ENCODE measurements at regions not wholly inside any gene's neighbourhood (a gene's known extent, or its start where the extent isn't known, plus 50 kb on each side); places are given as distances from the start of the nearest gene placed in this dataset.

DNA sequence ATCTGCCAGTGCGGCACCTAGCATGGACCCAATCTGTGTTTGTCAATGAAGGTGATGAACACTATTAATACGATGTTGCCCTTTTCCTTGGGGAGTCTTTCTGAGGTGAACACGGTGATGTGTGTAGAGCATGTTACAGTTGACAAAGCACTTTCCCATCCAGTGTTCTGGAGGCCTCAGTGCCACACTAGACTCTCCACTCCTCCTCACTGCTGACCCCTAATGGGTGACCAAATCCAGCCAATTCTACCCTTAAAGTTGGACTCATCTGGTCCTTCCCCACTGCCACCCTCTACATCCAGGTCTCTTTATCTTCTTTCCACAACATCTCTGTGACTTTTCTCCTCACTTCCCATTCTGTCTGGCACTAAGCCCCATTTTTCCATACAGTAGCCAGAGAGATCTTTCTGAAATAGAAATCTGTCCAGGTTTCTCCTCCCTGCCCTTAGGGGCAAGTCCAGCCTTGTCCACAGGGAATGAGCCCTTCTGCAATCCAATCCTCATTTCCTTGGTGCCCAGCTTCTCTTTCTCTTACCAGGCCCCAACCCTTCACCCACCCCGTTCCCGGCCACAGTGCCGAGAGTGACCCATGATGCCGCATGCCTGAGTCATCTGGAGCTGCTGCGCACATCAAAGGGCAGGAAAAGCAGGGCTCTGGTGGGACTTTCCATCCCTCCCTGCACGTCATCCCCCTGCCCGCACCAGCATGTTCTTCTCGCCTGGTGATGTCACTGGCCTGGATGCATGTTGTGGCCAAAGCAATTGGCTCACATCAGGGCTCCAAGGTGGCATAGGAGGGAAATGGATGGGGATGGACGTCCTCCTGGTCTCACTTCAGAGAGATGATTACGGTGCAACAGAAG is 64.2 kb downstream of the RASSF10 start:
- Histone ChIP-seq H3K27me3 (peaks cover 0 to 6% (median 0%) of the 10 kb centered on the region in 3 donors), H3K4me3 (no peak overlapping the region), H3K27ac (no peak overlapping the region), H3K4me1 (no peaks in the 10 kb centered on the region), H3K36me3 (no peaks in the 10 kb centered on the region), H3K9me3 (no peaks in the 10 kb centered on the region)
- intact Hi-C loops (cut with DNase I): no loop called here
- TF ChIP-seq POLR2AphosphoS5 (IDR thresholded peaks at IDR 0.05) (no peak), EP300 (IDR thresholded peaks at IDR 0.05) (no peak), POLR2A (IDR thresholded peaks at IDR 0.05) (no peak)
- TF ChIP-seq, protein P1, sequence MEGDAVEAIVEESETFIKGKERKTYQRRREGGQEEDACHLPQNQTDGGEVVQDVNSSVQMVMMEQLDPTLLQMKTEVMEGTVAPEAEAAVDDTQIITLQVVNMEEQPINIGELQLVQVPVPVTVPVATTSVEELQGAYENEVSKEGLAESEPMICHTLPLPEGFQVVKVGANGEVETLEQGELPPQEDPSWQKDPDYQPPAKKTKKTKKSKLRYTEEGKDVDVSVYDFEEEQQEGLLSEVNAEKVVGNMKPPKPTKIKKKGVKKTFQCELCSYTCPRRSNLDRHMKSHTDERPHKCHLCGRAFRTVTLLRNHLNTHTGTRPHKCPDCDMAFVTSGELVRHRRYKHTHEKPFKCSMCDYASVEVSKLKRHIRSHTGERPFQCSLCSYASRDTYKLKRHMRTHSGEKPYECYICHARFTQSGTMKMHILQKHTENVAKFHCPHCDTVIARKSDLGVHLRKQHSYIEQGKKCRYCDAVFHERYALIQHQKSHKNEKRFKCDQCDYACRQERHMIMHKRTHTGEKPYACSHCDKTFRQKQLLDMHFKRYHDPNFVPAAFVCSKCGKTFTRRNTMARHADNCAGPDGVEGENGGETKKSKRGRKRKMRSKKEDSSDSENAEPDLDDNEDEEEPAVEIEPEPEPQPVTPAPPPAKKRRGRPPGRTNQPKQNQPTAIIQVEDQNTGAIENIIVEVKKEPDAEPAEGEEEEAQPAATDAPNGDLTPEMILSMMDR (IDR thresholded peaks at IDR 0.05): no peak
- WGBS, 2 donors: 88 to 91% methylated on average over 13 of the region's 13 CpGs
- no peak for DNase-seq

DNA sequence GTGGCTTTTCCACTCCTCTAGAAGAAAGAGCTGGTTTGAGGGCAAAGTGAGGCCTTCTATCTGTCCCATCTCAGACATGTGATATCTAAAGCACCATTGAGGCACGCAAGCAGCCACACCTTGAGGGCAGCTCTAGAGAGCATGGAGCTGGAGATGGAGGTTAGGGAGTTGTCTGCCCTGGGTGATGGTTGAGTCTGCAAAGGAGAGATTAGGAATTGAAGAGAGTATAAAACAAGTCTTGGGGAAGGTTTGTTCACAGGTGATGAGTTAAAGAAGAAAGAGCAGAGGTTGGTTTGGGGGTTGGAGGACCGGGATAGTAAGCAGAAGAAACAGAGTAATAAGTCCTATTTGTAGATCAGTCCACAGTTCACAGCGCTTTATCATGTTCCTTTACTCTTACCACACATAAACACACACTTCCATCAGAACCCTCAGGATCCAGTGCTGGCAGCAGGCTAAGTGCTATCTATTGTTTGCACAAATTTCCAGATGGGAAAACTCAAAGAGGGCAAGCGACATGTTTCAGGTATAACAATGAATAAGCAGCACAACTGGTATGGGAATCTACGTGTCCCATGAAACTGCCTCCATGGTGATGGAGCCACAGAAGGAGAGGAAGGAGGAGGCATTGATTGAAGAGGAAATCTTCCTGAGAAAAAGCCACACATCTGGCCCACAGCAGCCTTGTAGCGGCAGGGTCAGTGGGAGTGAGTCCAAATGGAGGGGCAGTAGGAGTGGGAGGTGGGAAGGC is 65.8 kb downstream of the RASSF10 start:
- 87 to 88% methylated on average over 6 of the region's 6 CpGs for WGBS, 2 donors
- intact Hi-C loops (cut with DNase I): no loop called here
- H3K27ac ChIP-seq: no peak overlapping the region
- no peaks in the 10 kb centered on the region for H3K36me3 ChIP-seq
- H3K27me3 ChIP-seq: peaks cover 0 to 6% (median 0%) of the 10 kb centered on the region in 3 donors
- H3K4me3 ChIP-seq: no peak overlapping the region
- TF ChIP-seq, protein P1 (IDR thresholded peaks at IDR 0.05): no peak
- no peak for TF ChIP-seq POLR2A (IDR thresholded peaks at IDR 0.05)
- H3K9me3 ChIP-seq: no peaks in the 10 kb centered on the region
- no peaks in the 10 kb centered on the region for H3K4me1 ChIP-seq
- DNase-seq: no peak

DNA sequence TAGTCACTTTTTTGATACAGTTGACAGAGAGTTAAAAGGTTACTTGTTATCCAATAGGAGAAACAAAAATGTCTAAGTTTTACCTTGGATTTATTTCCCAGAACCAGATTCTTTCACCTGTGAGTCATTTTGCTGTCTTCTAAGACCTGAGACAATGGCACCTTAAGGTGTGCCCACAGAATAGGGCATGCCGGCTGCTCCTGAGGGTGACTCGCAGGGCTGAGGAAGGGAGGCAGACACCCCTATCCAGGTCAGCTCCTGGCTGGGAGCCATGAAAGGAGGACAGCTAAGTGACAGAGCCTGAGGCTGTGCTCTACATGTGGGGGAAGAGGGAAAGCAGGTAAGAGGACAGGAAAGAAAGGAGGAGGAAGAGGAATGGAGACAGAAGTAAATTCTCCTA is 67.8 kb downstream of the RASSF10 start:
- intact Hi-C loops (cut with DNase I): no loop called here
- H3K4me3 ChIP-seq: no peak overlapping the region
- TF ChIP-seq EP300 (IDR thresholded peaks at IDR 0.05) (no peak), POLR2AphosphoS5 (IDR thresholded peaks at IDR 0.05) (no peak), POLR2A (IDR thresholded peaks at IDR 0.05) (no peak)
- TF ChIP-seq, protein P1 (IDR thresholded peaks at IDR 0.05): no peak
- H3K36me3 ChIP-seq: no peaks in the 10 kb centered on the region
- H3K27ac ChIP-seq: no peak overlapping the region
- 83 to 90% methylated on average over 2 of the region's 2 CpGs for WGBS, 2 donors
- H3K9me3 ChIP-seq: no peaks in the 10 kb centered on the region
- DNase-seq: no peak
- H3K27me3 ChIP-seq: peaks cover 0 to 6% (median 0%) of the 10 kb centered on the region in 3 donors
- no peaks in the 10 kb centered on the region for H3K4me1 ChIP-seq

GRCh38 chr11:13080861-13081260 is 71.7 kb downstream of the RASSF10 start:
- H3K9me3 ChIP-seq: no peaks in the 10 kb centered on the region
- no peak for DNase-seq
- no peaks in the 10 kb centered on the region for H3K36me3 ChIP-seq
- no peak overlapping the region for H3K4me3 ChIP-seq
- no peak overlapping the region for H3K27ac ChIP-seq
- TF ChIP-seq EP300 (IDR thresholded peaks at IDR 0.05) (no peak), POLR2A (IDR thresholded peaks at IDR 0.05) (no peak), POLR2AphosphoS5 (IDR thresholded peaks at IDR 0.05) (no peak)
- TF ChIP-seq, protein P1 (IDR thresholded peaks at IDR 0.05): no peak
- intact Hi-C loops (cut with DNase I): no loop called here
- H3K27me3 ChIP-seq: peaks cover 0 to 17% (median 0%) of the 10 kb centered on the region in 3 donors
- 89 to 94% methylated on average over 8 of the region's 8 CpGs for WGBS, 2 donors
- H3K4me1 ChIP-seq: no peaks in the 10 kb centered on the region
